DND-41 (cell line): ENCODE measurements at regions not wholly inside any gene's neighbourhood (a gene's known extent, or its start where the extent isn't known, plus 50 kb on each side); places are given as distances from the start of the nearest gene placed in this dataset.

Source experiments
- ATAC-seq: fragments of 200-7000 bp; cut with Tn5 transposase; 3 replicates; pipeline ENCODE4 v1.9.1; 2021; ENCODE audit warnings: low read depth; ENCODE audit not compliant: insufficient read depth
- DNase-seq: peaks from one replicate; pipeline ENCODE4 v3.0.0-alpha.2; 2020
- H2AFZ ChIP-seq: 2 replicates; pipeline ENCODE4 v1.6.0; 2012; ENCODE audit warnings: low read depth, low read length
- H3K27ac ChIP-seq: 2 replicates; pipeline ENCODE4 v1.5.1; 2012; ENCODE audit warnings: low read length, inconsistent platforms
- H3K27me3 ChIP-seq: fragments of 200-600 bp; sonication (generic); 2 replicates; pipeline ENCODE4 v1.6.0; 2012; ENCODE audit warnings: low read length, mild to moderate bottlenecking, inconsistent platforms; ENCODE audit not compliant: insufficient read depth, poor library complexity
- H3K36me3 ChIP-seq: 2 replicates; pipeline ENCODE4 v1.5.1; 2012; ENCODE audit warnings: low read length, inconsistent platforms; ENCODE audit not compliant: insufficient read depth
- H3K4me1 ChIP-seq: 2 replicates; pipeline ENCODE4 v1.5.1; 2012; ENCODE audit warnings: mild to moderate bottlenecking, low read length; ENCODE audit not compliant: insufficient read depth
- H3K4me2 ChIP-seq: 2 replicates; pipeline ENCODE4 v1.6.0; 2012; ENCODE audit warnings: mild to moderate bottlenecking, moderate library complexity, low read length, inconsistent platforms; ENCODE audit not compliant: insufficient read depth
- H3K4me3 ChIP-seq, 2 experiments: fragments of 200-600 bp in 1 of 2; shearing (Covaris generic) in 1 of 2; 2 replicates each; pipeline ENCODE4 v1.5.1; 2012 to 2016; ENCODE audit warnings: inconsistent platforms in 2 of 2, low read length in 2 of 2, mild to moderate bottlenecking in 2 of 2, low read depth in 1 of 2, moderate library complexity in 1 of 2
- H3K79me2 ChIP-seq: 2 replicates; pipeline ENCODE4 v1.6.0; 2012; ENCODE audit warnings: low read length, inconsistent platforms; ENCODE audit not compliant: insufficient read depth
- H3K9ac ChIP-seq: 2 replicates; pipeline ENCODE4 v1.6.0; 2012; ENCODE audit warnings: low read depth, mild to moderate bottlenecking, inconsistent platforms, low read length, moderate library complexity
- H3K9me3 ChIP-seq: 2 replicates; pipeline ENCODE4 v1.5.1; 2012; ENCODE audit warnings: low read length, moderate library complexity, mild to moderate bottlenecking, inconsistent platforms; ENCODE audit not compliant: insufficient read depth, severe bottlenecking
- H4K20me1 ChIP-seq: 2 replicates; pipeline ENCODE4 v1.6.0; 2012; ENCODE audit warnings: low read length; ENCODE audit not compliant: insufficient read depth
- EZH2 ChIP-seq: IDR thresholded peaks from 3 replicates; pipeline ENCODE4 v1.6.1; 2012; ENCODE audit warnings: borderline replicate concordance, low read depth, mild to moderate bottlenecking, moderate library complexity, low read length, inconsistent platforms; ENCODE audit not compliant: severe bottlenecking
- TF ChIP-seq, protein P1 (sequence below): IDR thresholded peaks from 2 replicates; pipeline ENCODE4 v1.5.1; 2012; ENCODE audit warnings: borderline replicate concordance, low read length, moderate library complexity, mild to moderate bottlenecking; ENCODE audit not compliant: poor library complexity, severe bottlenecking; ENCODE audit errors: extremely low read depth

GRCh38 chr14:98754343-98755020, 517.5 kb downstream of the BCL11B start:
- peaks cover 13% of the 10 kb centered on the region for H3K9me3 ChIP-seq
- H3K4me3 ChIP-seq, result no peak overlapping the region
- no peak overlapping the region for H3K4me2 ChIP-seq
- H3K4me1 ChIP-seq, result no peaks in the 10 kb centered on the region
- DNase-seq (no peak), ATAC-seq (no peak)
- TF ChIP-seq, protein P1, sequence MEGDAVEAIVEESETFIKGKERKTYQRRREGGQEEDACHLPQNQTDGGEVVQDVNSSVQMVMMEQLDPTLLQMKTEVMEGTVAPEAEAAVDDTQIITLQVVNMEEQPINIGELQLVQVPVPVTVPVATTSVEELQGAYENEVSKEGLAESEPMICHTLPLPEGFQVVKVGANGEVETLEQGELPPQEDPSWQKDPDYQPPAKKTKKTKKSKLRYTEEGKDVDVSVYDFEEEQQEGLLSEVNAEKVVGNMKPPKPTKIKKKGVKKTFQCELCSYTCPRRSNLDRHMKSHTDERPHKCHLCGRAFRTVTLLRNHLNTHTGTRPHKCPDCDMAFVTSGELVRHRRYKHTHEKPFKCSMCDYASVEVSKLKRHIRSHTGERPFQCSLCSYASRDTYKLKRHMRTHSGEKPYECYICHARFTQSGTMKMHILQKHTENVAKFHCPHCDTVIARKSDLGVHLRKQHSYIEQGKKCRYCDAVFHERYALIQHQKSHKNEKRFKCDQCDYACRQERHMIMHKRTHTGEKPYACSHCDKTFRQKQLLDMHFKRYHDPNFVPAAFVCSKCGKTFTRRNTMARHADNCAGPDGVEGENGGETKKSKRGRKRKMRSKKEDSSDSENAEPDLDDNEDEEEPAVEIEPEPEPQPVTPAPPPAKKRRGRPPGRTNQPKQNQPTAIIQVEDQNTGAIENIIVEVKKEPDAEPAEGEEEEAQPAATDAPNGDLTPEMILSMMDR, result no peak
- TF ChIP-seq EZH2, result no peak
- H3K79me2 ChIP-seq, result no peaks in the 10 kb centered on the region
- H3K27ac ChIP-seq, result no peak overlapping the region
- no peaks in the 10 kb centered on the region for H4K20me1 ChIP-seq
- no peak overlapping the region for H3K9ac ChIP-seq
- no peaks in the 10 kb centered on the region for H3K27me3 ChIP-seq
- no peak overlapping the region for H2AFZ ChIP-seq
- H3K36me3 ChIP-seq, result no peaks in the 10 kb centered on the region

DNA sequence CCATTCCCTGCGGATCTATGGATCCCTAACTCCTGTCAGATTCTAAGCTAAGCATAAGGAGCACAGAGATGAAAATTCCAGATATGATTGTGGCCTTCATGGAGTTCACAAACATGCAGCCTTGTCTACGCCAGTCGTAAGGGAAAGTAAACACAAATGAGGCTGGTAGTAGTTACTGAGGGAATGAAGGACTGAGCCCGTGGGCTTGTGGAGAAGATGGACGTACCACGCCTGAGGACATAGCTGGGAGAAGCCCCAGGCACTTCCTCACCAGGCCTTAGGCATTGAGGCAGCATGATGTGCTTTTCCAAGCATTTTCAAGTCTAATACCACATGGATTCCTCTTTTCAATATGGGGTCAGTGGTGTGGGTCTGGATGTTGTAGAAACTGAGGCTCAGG, 515.2 kb downstream of the BCL11B start:
- TF ChIP-seq EZH2, result no peak
- TF ChIP-seq, protein P1, result no peak
- no peak overlapping the region for H3K9ac ChIP-seq
- H3K4me3 ChIP-seq, result no peak overlapping the region
- no peak overlapping the region for H3K4me2 ChIP-seq
- no peak for ATAC-seq
- H3K36me3 ChIP-seq, result no peaks in the 10 kb centered on the region
- H3K27me3 ChIP-seq, result no peaks in the 10 kb centered on the region
- no peak overlapping the region for H3K27ac ChIP-seq
- no peaks in the 10 kb centered on the region for H3K4me1 ChIP-seq
- DNase-seq, result no peak
- no peaks in the 10 kb centered on the region for H3K79me2 ChIP-seq
- H4K20me1 ChIP-seq, result no peaks in the 10 kb centered on the region
- H2AFZ ChIP-seq, result no peak overlapping the region
- peaks cover 13% of the 10 kb centered on the region for H3K9me3 ChIP-seq

DNA sequence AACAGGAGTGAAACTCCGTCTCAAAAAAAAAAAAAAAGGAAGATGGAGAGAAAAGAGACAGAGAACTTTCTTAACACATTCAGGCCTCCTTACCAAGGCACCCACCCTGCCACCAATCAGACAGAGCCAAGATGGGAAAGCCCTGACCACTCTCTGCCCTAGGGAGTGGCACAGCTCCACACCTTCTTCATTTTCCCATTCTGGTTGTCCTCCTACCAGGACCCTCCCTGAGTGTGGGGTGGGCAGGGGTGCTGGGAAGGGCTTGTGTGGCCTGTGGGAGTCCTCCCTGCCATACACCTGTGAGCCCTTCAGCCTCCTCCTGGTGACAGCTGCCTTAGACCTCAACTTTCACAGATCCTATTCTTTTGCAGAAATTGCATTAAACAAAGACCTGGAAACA, 513.6 kb downstream of the BCL11B start:
- no peaks in the 10 kb centered on the region for H4K20me1 ChIP-seq
- no peaks in the 10 kb centered on the region for H3K79me2 ChIP-seq
- H3K27ac ChIP-seq, result no peak overlapping the region
- no peaks in the 10 kb centered on the region for H3K27me3 ChIP-seq
- no peak overlapping the region for H2AFZ ChIP-seq
- no peak overlapping the region for H3K4me2 ChIP-seq
- no peak overlapping the region for H3K9ac ChIP-seq
- TF ChIP-seq EZH2, result no peak
- TF ChIP-seq, protein P1, result no peak
- H3K4me1 ChIP-seq, result no peaks in the 10 kb centered on the region
- ATAC-seq, result no peak
- no peaks in the 10 kb centered on the region for H3K36me3 ChIP-seq
- peaks cover 17% of the 10 kb centered on the region for H3K9me3 ChIP-seq
- no peak overlapping the region for H3K4me3 ChIP-seq
- no peak for DNase-seq
